Gastrocnemius medialis (tissue), 4 donors: ENCODE measurements at regions not wholly inside any gene's neighbourhood (a gene's known extent, or its start where the extent isn't known, plus 50 kb on each side); places are given as distances from the start of the nearest gene placed in this dataset.

ENCODE experiments used
- ATAC-seq, 2 donors: fragments of 150-250 bp; one replicate each; pipeline ENCODE4 v1.9.1; 2016
- DNase-seq, 2 donors: peaks; one replicate each; pipeline ENCODE4 v3.0.0-alpha.2; 2019
- H3K27ac ChIP-seq, 4 donors: fragments of 200-600 bp; sonication (generic); 1 replicate in 1 of 4; 2 replicates in 3 of 4; pipeline ENCODE4 v1.5.1; 2016 to 2018; ENCODE audit warnings: mild to moderate bottlenecking in 2 of 4, moderate library complexity in 1 of 4
- H3K27me3 ChIP-seq, 3 donors: fragments of 200-600 bp; sonication (generic) in 2 of 3; 1 replicate in 1 of 3; 2 replicates in 2 of 3; pipeline versions ENCODE4 v1.5.1 to v1.6.0; 2016 to 2019; ENCODE audit warnings: mild to moderate bottlenecking in 1 of 3, moderate library complexity in 1 of 3
- H3K36me3 ChIP-seq, 2 donors: fragments of 200-600 bp; sonication (generic) in 1 of 2; one replicate each; pipeline ENCODE4 v1.5.1; 2017 to 2018
- H3K4me1 ChIP-seq, 2 donors: fragments of 200-600 bp; sonication (generic) in 1 of 2; one replicate each; pipeline ENCODE4 v1.5.1; 2016 to 2017; ENCODE audit warnings: mild to moderate bottlenecking in 2 of 2
- H3K4me3 ChIP-seq, 4 donors: fragments of 200-600 bp; sonication (generic) in 3 of 4; 1 replicate in 1 of 4; 2 replicates in 3 of 4; pipeline ENCODE4 v1.5.1; 2016 to 2019; ENCODE audit warnings: mild to moderate bottlenecking in 2 of 4
- H3K9me3 ChIP-seq, 3 donors: fragments of 200-600 bp; sonication (generic) in 2 of 3; 1 replicate in 1 of 3; 2 replicates in 2 of 3; pipeline ENCODE4 v1.5.1; 2016 to 2019
- POLR2A ChIP-seq, 2 donors: fragments of 450-650 bp; IDR thresholded peaks; one replicate each; pipeline ENCODE4 v1.6.1; 2017; ENCODE audit warnings: antibody characterized with exemption in 2 of 2, mild to moderate bottlenecking in 2 of 2, moderate library complexity in 2 of 2
- in situ Hi-C, 4 donors: fragments of 200-750 bp; cut with MboI; loops; one replicate each; pipeline versions ENCODE4 v1.15.0 to v1.8.0; 2017; ENCODE audit warnings: low sequenced_read_pairs in 4 of 4
- intact Hi-C: fragments of 100-400 bp; cut with DNase I; formaldehyde crosslinking; loops from one replicate; pipeline ENCODE4 v1.15.1; 2023; ENCODE audit warnings: low total_unique reads
- TF ChIP-seq, protein P1 (sequence below), 5 experiments: fragments of 450-650 bp in 3 of 5; fragments of 200-600 bp in 2 of 5; sonication (generic) in 2 of 5; IDR thresholded peaks in 4 of 5; conservative IDR thresholded peaks in 1 of 5; 1 replicate in 4 of 5; 2 replicates in 1 of 5; pipeline ENCODE4 v1.5.1; 2016 to 2019; ENCODE audit warnings: antibody characterized with exemption in 5 of 5, mild to moderate bottlenecking in 3 of 5, moderate library complexity in 3 of 5

DNA sequence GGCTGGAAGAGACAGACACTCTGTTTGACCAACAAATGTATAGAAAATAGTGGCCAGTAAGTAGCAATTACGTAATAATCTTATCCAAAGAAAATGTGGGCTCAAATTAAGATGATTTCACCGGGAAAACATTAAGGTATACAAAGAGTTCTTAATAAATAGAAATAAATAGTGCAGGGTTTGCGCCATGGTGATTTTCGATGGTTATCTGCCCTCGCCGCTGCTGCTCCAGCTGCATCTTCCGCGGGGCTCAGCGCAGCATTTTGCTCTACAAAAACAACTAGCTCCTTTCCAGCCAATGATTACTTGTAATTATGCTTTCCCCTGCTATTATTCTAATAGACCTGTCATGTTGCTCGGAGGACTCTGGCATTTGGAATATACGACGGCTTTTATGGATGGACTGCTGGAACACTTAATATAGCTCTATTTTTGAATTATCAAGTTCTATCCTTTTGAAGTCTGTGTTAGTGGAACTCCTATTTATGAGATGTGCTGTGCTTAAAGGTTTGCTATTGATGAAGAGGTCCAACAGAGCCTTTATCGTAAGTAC is 103.8 kb downstream of the BUB3 start:
- DNase-seq: no peak
- Histone ChIP-seq H3K36me3 (no peaks in the 10 kb centered on the region), H3K4me3 (no peak overlapping the region), H3K4me1 (no peaks in the 10 kb centered on the region), H3K9me3 (no peaks in the 10 kb centered on the region), H3K27ac (no peak overlapping the region), H3K27me3 (no peaks in the 10 kb centered on the region)
- intact Hi-C loops: no loop called here
- TF ChIP-seq, protein P1, sequence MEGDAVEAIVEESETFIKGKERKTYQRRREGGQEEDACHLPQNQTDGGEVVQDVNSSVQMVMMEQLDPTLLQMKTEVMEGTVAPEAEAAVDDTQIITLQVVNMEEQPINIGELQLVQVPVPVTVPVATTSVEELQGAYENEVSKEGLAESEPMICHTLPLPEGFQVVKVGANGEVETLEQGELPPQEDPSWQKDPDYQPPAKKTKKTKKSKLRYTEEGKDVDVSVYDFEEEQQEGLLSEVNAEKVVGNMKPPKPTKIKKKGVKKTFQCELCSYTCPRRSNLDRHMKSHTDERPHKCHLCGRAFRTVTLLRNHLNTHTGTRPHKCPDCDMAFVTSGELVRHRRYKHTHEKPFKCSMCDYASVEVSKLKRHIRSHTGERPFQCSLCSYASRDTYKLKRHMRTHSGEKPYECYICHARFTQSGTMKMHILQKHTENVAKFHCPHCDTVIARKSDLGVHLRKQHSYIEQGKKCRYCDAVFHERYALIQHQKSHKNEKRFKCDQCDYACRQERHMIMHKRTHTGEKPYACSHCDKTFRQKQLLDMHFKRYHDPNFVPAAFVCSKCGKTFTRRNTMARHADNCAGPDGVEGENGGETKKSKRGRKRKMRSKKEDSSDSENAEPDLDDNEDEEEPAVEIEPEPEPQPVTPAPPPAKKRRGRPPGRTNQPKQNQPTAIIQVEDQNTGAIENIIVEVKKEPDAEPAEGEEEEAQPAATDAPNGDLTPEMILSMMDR (IDR thresholded peaks at IDR 0.05 in 4 of 5, conservative IDR thresholded peaks at IDR 0.05 in 1 of 5): no peak
- TF ChIP-seq POLR2A (IDR thresholded peaks at IDR 0.05): no peak
- in situ Hi-C loops: no loop called here
- ATAC-seq: no peak

DNA sequence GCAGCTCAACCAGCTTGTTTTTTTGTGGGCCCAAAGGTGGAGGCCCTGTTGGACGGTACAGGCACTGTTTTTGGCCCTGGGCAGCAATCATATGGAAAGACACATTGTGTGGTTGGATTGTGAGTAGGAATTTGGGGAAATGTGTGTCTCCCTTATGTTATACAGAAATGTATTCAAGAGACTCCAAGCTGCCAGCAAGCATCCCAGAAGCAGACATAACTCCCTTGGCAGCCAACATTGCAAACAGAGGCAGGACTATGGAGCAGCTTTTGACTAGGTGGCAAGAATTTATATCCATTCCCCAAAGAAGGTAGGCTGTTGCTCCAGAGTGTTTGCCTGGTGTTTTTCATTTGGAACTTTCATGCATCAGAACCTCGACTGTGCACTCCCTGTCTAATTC is 104.9 kb downstream of the BUB3 start:
- no peak for ATAC-seq
- intact Hi-C loops (no loop called here), in situ Hi-C loops (no loop called here)
- TF ChIP-seq, protein P1 (IDR thresholded peaks at IDR 0.05 in 4 of 5, conservative IDR thresholded peaks at IDR 0.05 in 1 of 5): no peak
- Histone ChIP-seq H3K4me3 (no peak overlapping the region), H3K27ac (no peak overlapping the region), H3K4me1 (no peaks in the 10 kb centered on the region), H3K9me3 (no peaks in the 10 kb centered on the region), H3K27me3 (no peaks in the 10 kb centered on the region), H3K36me3 (no peaks in the 10 kb centered on the region)
- no peak for DNase-seq

GRCh38 chr10:123259791-123260190 is 105.6 kb downstream of the BUB3 start:
- H3K36me3 ChIP-seq: no peaks in the 10 kb centered on the region
- intact Hi-C loops (no loop called here), in situ Hi-C loops (no loop called here)
- TF ChIP-seq, protein P1 (IDR thresholded peaks at IDR 0.05 in 4 of 5, conservative IDR thresholded peaks at IDR 0.05 in 1 of 5): no peak
- no peak for TF ChIP-seq POLR2A (IDR thresholded peaks at IDR 0.05)
- H3K27me3 ChIP-seq: no peaks in the 10 kb centered on the region
- no peaks in the 10 kb centered on the region for H3K4me1 ChIP-seq
- H3K27ac ChIP-seq: no peak overlapping the region
- ATAC-seq: no peak
- no peaks in the 10 kb centered on the region for H3K9me3 ChIP-seq
- no peak for DNase-seq
- H3K4me3 ChIP-seq: no peak overlapping the region

GRCh38 chr10:123262456-123262855 is 108.3 kb downstream of the BUB3 start:
- TF ChIP-seq, protein P1 (IDR thresholded peaks at IDR 0.05 in 4 of 5, conservative IDR thresholded peaks at IDR 0.05 in 1 of 5): no peak
- TF ChIP-seq POLR2A (IDR thresholded peaks at IDR 0.05): no peak
- no peak for DNase-seq
- no peaks in the 10 kb centered on the region for H3K9me3 ChIP-seq
- intact Hi-C loops (no loop called here), in situ Hi-C loops (no loop called here)
- ATAC-seq: no peak
- H3K27ac ChIP-seq: no peak overlapping the region
- no peaks in the 10 kb centered on the region for H3K27me3 ChIP-seq
- H3K4me3 ChIP-seq: no peak overlapping the region
- H3K4me1 ChIP-seq: no peaks in the 10 kb centered on the region
- no peaks in the 10 kb centered on the region for H3K36me3 ChIP-seq

DNA sequence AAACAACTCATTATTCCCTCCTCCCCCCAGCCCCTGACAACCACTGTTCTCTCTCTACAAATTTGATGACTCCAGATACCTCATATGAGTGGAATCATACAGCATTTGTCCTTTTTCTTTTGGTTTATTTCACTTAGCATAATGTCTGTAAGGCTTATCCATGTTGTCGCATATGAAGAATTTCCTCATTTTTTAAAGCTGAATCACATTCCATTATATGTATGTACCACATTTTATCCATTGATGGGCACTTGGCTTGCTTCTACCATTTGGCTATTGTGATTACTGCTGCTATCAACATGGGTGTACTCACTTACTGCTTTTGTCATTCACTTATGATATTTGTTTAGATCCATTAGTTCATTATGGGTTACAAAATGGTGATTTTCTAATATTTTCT is 112.8 kb downstream of the BUB3 start:
- DNase-seq (no peak), ATAC-seq (no peak)
- Histone ChIP-seq H3K9me3 (no peaks in the 10 kb centered on the region), H3K4me3 (no peak overlapping the region), H3K27me3 (no peaks in the 10 kb centered on the region), H3K4me1 (no peaks in the 10 kb centered on the region), H3K27ac (no peak overlapping the region), H3K36me3 (no peaks in the 10 kb centered on the region)
- in situ Hi-C loops (no loop called here), intact Hi-C loops (no loop called here)
- TF ChIP-seq POLR2A (IDR thresholded peaks at IDR 0.05): no peak
